ENCODE measurements at regions not wholly inside any gene's neighbourhood (a gene's known extent, or its start where the extent isn't known, plus 50 kb on each side); places are given as distances from the start of the nearest gene placed in this dataset.
"Not testable (repeated sequence)": the region's sequence is repeated elsewhere in the genome, so short reads cannot be mapped to it uniquely, and the experiment has no call there.

GRCh38 chr11:93054279-93054678 lies 84.8 kb downstream of the MTNR1B start:
- TF ChIP-seq CTCF (conservative IDR thresholded peaks at IDR 0.05) = no peak
- DNase-seq (ENCODE audit: low read depth, low spot score) = no peak
- no peak overlapping the region for H3K27ac Mint-ChIP-seq (ENCODE audit: unreplicated experiment)
- no peaks in the 10 kb centered on the region for H3K36me3 Mint-ChIP-seq (ENCODE audit: low read depth)
- H3K27me3 Mint-ChIP-seq (ENCODE audit: low read depth) = no peaks in the 10 kb centered on the region
- H3K4me1 Mint-ChIP-seq = peaks cover 24% of the 10 kb centered on the region
- no peak overlapping the region for H3K4me3 Mint-ChIP-seq
- peaks cover 2% of the 10 kb centered on the region for H3K9me3 Mint-ChIP-seq

- Mint-ChIP-seq H3K9me3 (peaks cover 2% of the 10 kb centered on the region), H3K36me3 (ENCODE audit: low read depth) (no peaks in the 10 kb centered on the region), H3K27ac (ENCODE audit: unreplicated experiment) (no peak overlapping the region), H3K4me3 (no peak overlapping the region), H3K4me1 (peaks cover 18% of the 10 kb centered on the region), H3K27me3 (ENCODE audit: low read depth) (no peaks in the 10 kb centered on the region)
- DNase-seq (ENCODE audit: low read depth, low spot score) = no peak
- TF ChIP-seq CTCF (conservative IDR thresholded peaks at IDR 0.05) = no peak
These were observed 85.4 kb downstream of the MTNR1B start for GRCh38 chr11:93054881-93055280.

- no peaks in the 10 kb centered on the region for H3K27me3 Mint-ChIP-seq (ENCODE audit: low read depth)
- peaks cover 2% of the 10 kb centered on the region for H3K9me3 Mint-ChIP-seq
- no peak for DNase-seq (ENCODE audit: low read depth, low spot score)
- no peak overlapping the region for H3K27ac Mint-ChIP-seq (ENCODE audit: unreplicated experiment)
- H3K36me3 Mint-ChIP-seq (ENCODE audit: low read depth) = no peaks in the 10 kb centered on the region
- H3K4me3 Mint-ChIP-seq = no peak overlapping the region
- H3K4me1 Mint-ChIP-seq = peaks cover 12% of the 10 kb centered on the region
- no peak for TF ChIP-seq CTCF (conservative IDR thresholded peaks at IDR 0.05)
These were observed 89.9 kb downstream of the MTNR1B start for GRCh38 chr11:93059117-93059957.

GRCh38 chr11:93063086-93063485 lies 93.6 kb downstream of the MTNR1B start:
- H3K36me3 Mint-ChIP-seq (ENCODE audit: low read depth) = no peaks in the 10 kb centered on the region

GRCh38 chr11:93065074-93065674 lies 95.7 kb downstream of the MTNR1B start:
- peak overlapping the region; percentile 70 for H3K27ac Mint-ChIP-seq (ENCODE audit: unreplicated experiment)
- not testable (repeated sequence) for DNase-seq (ENCODE audit: low read depth, low spot score); H3K36me3 Mint-ChIP-seq (ENCODE audit: low read depth); H3K27me3 Mint-ChIP-seq (ENCODE audit: low read depth); H3K4me1 Mint-ChIP-seq; H3K4me3 Mint-ChIP-seq; H3K9me3 Mint-ChIP-seq
- TF ChIP-seq CTCF (conservative IDR thresholded peaks at IDR 0.05) = peak; percentile 43

More at GRCh38 chr11:93063086-93063485, 93.6 kb downstream of the MTNR1B start:
- no peak overlapping the region for H3K4me3 Mint-ChIP-seq
- H3K9me3 Mint-ChIP-seq = no peaks in the 10 kb centered on the region
- DNase-seq (ENCODE audit: low read depth, low spot score) = no peak
- H3K27ac Mint-ChIP-seq (ENCODE audit: unreplicated experiment) = no peak overlapping the region
- H3K4me1 Mint-ChIP-seq = peaks cover 13% of the 10 kb centered on the region
- TF ChIP-seq CTCF (conservative IDR thresholded peaks at IDR 0.05) = no peak
- no peaks in the 10 kb centered on the region for H3K27me3 Mint-ChIP-seq (ENCODE audit: low read depth)
